ENCODE measurements at regions not wholly inside any gene's neighbourhood (a gene's known extent, or its start where the extent isn't known, plus 50 kb on each side); places are given as distances from the start of the nearest gene placed in this dataset.

- TF ChIP-seq EZH2phosphoT487 (IDR thresholded peaks at IDR 0.05; ENCODE audit: insufficient read depth, low read depth) (no peak), EZH2 (IDR thresholded peaks at IDR 0.05; ENCODE audit: insufficient read depth, poor library complexity, severe bottlenecking) (no peak)
Measured at GRCh38 chr2:71947809-71948208, 199.9 kb downstream of the CYP26B1 start.

Measured in GM23248 (cell line).